HEK293 (cell line): ENCODE measurements at regions not wholly inside any gene's neighbourhood (a gene's known extent, or its start where the extent isn't known, plus 50 kb on each side); places are given as distances from the start of the nearest gene placed in this dataset.

Experiments used
- KLF1 ChIP-seq: fragments of 450-650 bp; formaldehyde crosslinking; IDR thresholded peaks from 2 replicates; pipeline ENCODE4 v1.5.1; 2016; ENCODE audit warnings: missing biosample characterization, missing genetic modification characterization
- ZNF114 ChIP-seq: fragments of 450-650 bp; formaldehyde crosslinking; IDR thresholded peaks from 2 replicates; pipeline ENCODE4 v1.5.0; 2017; ENCODE audit warnings: missing biosample characterization, missing genetic modification characterization
- ZNF529 ChIP-seq: fragments of 450-650 bp; formaldehyde crosslinking; IDR thresholded peaks from 2 replicates; pipeline ENCODE4 v1.5.1; 2017; ENCODE audit warnings: missing genetic modification characterization, missing biosample characterization; ENCODE audit not compliant: insufficient replicate concordance
- ZNF837 ChIP-seq: fragments of 450-650 bp; formaldehyde crosslinking; IDR thresholded peaks from 2 replicates; pipeline ENCODE4 v1.5.1; 2016; ENCODE audit warnings: missing biosample characterization, missing genetic modification characterization
- TF ChIP-seq, protein P1 (sequence below): fragments of 450-650 bp; formaldehyde crosslinking; IDR thresholded peaks from 2 replicates; pipeline ENCODE4 v1.5.1; 2016; ENCODE audit warnings: missing biosample characterization, missing genetic modification characterization
- TF ChIP-seq, protein P2 (sequence below): fragments of 450-650 bp; formaldehyde crosslinking; IDR thresholded peaks from 2 replicates; pipeline ENCODE4 v1.5.1; 2016; ENCODE audit warnings: missing biosample characterization, missing genetic modification characterization

DNA sequence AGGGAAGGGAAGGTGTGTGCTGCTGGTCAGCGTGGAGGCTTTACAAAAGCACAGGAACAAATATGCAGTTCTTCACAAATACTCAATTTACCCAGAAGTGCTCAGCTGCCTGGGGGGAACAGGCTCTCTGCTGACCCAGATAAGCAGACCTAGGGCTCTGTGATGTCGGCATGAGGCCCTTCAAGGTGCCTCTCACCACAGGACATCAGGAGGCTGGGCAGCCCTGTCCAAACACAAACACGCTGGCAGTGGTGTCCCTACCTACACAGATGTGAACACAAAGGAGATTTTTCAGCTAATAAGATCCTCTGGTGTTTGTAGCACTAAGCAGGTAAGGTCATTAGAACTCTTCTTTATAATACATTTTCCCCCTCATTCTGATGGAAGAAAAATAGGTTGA lies 243.0 kb upstream of the PROX1 start:
- TF ChIP-seq, protein P1, sequence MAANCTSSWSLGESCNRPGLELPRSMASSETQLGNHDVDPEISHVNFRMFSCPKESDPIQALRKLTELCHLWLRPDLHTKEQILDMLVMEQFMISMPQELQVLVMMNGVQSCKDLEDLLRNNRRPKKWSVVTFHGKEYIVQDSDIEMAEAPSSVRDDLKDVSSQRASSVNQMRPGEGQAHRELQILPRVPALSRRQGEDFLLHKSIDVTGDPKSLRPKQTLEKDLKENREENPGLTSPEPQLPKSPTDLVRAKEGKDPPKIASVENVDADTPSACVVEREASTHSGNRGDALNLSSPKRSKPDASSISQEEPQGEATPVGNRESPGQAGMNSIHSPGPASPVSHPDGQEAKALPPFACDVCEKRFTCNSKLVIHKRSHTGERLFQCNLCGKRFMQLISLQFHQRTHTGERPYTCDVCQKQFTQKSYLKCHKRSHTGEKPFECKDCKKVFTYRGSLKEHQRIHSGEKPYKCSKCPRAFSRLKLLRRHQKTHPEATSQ (tag by site-specific recombination) = no peak
- TF ChIP-seq, protein P2, sequence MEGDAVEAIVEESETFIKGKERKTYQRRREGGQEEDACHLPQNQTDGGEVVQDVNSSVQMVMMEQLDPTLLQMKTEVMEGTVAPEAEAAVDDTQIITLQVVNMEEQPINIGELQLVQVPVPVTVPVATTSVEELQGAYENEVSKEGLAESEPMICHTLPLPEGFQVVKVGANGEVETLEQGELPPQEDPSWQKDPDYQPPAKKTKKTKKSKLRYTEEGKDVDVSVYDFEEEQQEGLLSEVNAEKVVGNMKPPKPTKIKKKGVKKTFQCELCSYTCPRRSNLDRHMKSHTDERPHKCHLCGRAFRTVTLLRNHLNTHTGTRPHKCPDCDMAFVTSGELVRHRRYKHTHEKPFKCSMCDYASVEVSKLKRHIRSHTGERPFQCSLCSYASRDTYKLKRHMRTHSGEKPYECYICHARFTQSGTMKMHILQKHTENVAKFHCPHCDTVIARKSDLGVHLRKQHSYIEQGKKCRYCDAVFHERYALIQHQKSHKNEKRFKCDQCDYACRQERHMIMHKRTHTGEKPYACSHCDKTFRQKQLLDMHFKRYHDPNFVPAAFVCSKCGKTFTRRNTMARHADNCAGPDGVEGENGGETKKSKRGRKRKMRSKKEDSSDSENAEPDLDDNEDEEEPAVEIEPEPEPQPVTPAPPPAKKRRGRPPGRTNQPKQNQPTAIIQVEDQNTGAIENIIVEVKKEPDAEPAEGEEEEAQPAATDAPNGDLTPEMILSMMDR (tag by site-specific recombination) = no peak
- no peak for TF ChIP-seq KLF1 (tag by site-specific recombination)
- no peak for TF ChIP-seq ZNF114 (tag by site-specific recombination)
- TF ChIP-seq ZNF837 (tag by site-specific recombination) = no peak
- no peak for TF ChIP-seq ZNF529 (tag by site-specific recombination)
